ENCODE measurements at regions not wholly inside any gene's neighbourhood (a gene's known extent, or its start where the extent isn't known, plus 50 kb on each side); places are given as distances from the start of the nearest gene placed in this dataset.
"Not testable (repeated sequence)": the region's sequence is repeated elsewhere in the genome, so short reads cannot be mapped to it uniquely, and the experiment has no call there.

GRCh38 chr6:93745306-93745705, 325.9 kb upstream of the EPHA7 start:
- no peak for DNase-seq

GRCh38 chr6:93735099-93735498, 315.7 kb upstream of the EPHA7 start:
- no peak for DNase-seq

- DNase-seq = no peak
These were observed 311.9 kb upstream of the EPHA7 start for GRCh38 chr6:93731306-93731705.

GRCh38 chr6:93728150-93728549, 308.8 kb upstream of the EPHA7 start:
- DNase-seq = no peak

- no peak for DNase-seq
These were observed 308.1 kb upstream of the EPHA7 start for GRCh38 chr6:93727447-93727846.

- DNase-seq = no peak
These were observed 302.2 kb upstream of the EPHA7 start for GRCh38 chr6:93721386-93722048.

GRCh38 chr6:93713974-93714373, 294.6 kb upstream of the EPHA7 start:
- no peak for DNase-seq

GRCh38 chr6:93703431-93703830, 284.1 kb upstream of the EPHA7 start:
- no peak for DNase-seq

GRCh38 chr6:93701526-93701925, 282.2 kb upstream of the EPHA7 start:
- DNase-seq = no peak

- DNase-seq = no peak
These were observed 266.1 kb upstream of the EPHA7 start for GRCh38 chr6:93685494-93685893.

GRCh38 chr6:93684339-93684738, 265.0 kb upstream of the EPHA7 start:
- DNase-seq = no peak

- no peak for DNase-seq
These were observed 260.5 kb upstream of the EPHA7 start for GRCh38 chr6:93679836-93680235.

GRCh38 chr6:93678841-93679454, 259.6 kb upstream of the EPHA7 start:
- no peak for DNase-seq

GRCh38 chr6:93677264-93677965, 258.1 kb upstream of the EPHA7 start:
- DNase-seq = no peak

GRCh38 chr6:93676581-93676980, 257.2 kb upstream of the EPHA7 start:
- DNase-seq = no peak

GRCh38 chr6:93675856-93676417, 256.6 kb upstream of the EPHA7 start:
- DNase-seq = no peak

- DNase-seq = no peak
These were observed 243.8 kb upstream of the EPHA7 start for GRCh38 chr6:93663111-93663510.

GRCh38 chr6:93654548-93654947, 235.2 kb upstream of the EPHA7 start:
- no peak for DNase-seq

- DNase-seq = no peak
These were observed 225.3 kb upstream of the EPHA7 start for GRCh38 chr6:93644611-93645010.

GRCh38 chr6:93639126-93639525, 219.8 kb upstream of the EPHA7 start:
- DNase-seq = no peak

GRCh38 chr6:93636987-93637664, 217.8 kb upstream of the EPHA7 start:
- DNase-seq = not testable (repeated sequence)

- no peak for DNase-seq
These were observed 205.0 kb upstream of the EPHA7 start for GRCh38 chr6:93624408-93624807.

GRCh38 chr6:93621442-93621841, 202.1 kb upstream of the EPHA7 start:
- no peak for DNase-seq

Data from SIG-M5 (cell line).